ENCODE measurements at regions not wholly inside any gene's neighbourhood (a gene's known extent, or its start where the extent isn't known, plus 50 kb on each side); places are given as distances from the start of the nearest gene placed in this dataset.

- no peak for DNase-seq (ENCODE audit: low read depth)
- no peak for TF ChIP-seq CTCF (conservative IDR thresholded peaks at IDR 0.05; ENCODE audit: low read depth, low read length)
- no peak overlapping the region for H3K4me3 ChIP-seq (ENCODE audit: low read depth, low read length)
Observed at GRCh38 chr12:82028772-82029171, 269.6 kb upstream of the PPFIA2 start.

GRCh38 chr12:82027612-82028011 lies 268.5 kb upstream of the PPFIA2 start:
- DNase-seq (ENCODE audit: low read depth) = no peak
- TF ChIP-seq CTCF (conservative IDR thresholded peaks at IDR 0.05; ENCODE audit: low read depth, low read length) = no peak
- no peak overlapping the region for H3K4me3 ChIP-seq (ENCODE audit: low read depth, low read length)

- no peak for DNase-seq (ENCODE audit: low read depth)
- TF ChIP-seq CTCF (conservative IDR thresholded peaks at IDR 0.05; ENCODE audit: low read depth, low read length) = no peak
- H3K4me3 ChIP-seq (ENCODE audit: low read depth, low read length) = no peak overlapping the region
Observed at GRCh38 chr12:82025462-82025861, 266.3 kb upstream of the PPFIA2 start.

DNA sequence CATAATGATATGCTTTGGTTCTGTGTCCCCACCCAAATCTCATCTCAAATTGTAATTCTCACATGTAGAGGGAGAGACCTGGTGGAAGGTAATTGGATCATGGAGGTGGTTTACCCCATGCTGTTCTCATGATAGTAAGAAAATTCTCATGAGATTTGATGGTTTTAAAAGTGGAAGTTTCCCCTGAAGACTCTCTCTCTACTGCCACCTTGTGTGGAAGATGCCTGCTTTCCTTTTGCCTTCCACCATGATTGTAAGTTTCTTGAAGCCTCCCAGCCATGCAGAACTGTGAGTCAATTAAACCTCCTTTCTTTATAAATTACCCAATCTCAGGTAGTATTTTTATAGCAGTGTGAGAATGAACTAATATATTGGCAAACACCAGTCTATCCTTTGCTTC lies 260.4 kb upstream of the PPFIA2 start:
- H3K4me3 ChIP-seq (ENCODE audit: low read depth, low read length) = no peak overlapping the region
- peak; percentile 42 for TF ChIP-seq CTCF (conservative IDR thresholded peaks at IDR 0.05; ENCODE audit: low read depth, low read length)
- DNase-seq (ENCODE audit: low read depth) = peak; percentile 29

DNA sequence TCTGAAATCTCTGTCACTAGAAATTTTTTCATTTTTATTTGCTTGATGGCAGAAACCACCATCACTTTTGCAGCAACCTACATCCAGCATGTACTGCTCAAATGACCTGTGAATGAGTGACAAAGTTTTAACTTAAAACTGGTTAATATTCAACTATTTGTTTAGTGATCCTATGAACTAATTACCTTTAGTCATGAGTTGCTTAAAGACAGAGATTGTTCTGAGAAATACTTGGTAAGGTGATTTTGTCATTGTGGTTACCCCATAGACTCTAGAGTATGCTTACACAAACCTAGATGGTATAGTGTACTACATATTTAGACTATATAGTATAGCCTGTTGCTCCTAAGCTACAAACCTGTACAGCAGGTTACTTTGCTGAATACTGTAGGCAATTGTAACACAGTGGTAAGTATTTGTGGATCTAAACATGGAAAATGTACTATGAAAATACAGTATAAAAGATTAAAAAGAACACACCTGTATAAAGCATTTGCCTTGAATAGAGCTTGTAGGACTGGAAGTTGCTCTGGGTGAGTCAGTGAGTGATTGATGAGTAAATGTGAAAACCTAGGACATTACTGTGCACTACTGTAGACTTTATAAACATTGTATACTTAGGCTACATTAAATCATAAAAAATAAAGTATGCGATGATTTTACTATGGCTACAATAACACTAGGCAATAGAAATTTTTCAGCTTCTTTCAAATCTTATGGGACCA lies 256.6 kb upstream of the PPFIA2 start:
- no peak for DNase-seq (ENCODE audit: low read depth)
- no peak overlapping the region for H3K4me3 ChIP-seq (ENCODE audit: low read depth, low read length)
- no peak for TF ChIP-seq CTCF (conservative IDR thresholded peaks at IDR 0.05; ENCODE audit: low read depth, low read length)

DNA sequence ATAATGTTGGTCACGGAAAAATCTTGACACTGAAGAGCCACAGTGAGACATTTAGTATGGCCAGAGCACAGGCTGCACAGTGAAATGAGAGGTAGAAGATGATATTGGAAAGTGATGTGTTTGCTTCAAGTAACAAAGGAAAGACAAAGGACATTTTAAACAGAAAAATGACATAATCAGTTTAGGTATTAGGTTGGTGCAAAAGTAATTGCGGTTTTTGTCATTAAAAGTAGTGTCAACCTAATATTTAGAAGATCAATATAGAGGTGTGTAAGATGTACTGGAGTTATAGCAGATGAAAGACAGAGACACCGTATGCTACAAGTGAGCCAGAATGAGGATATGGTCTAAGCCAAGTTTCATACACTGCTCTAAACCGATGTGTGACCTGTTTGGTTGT lies 253.0 kb upstream of the PPFIA2 start:
- no peak overlapping the region for H3K4me3 ChIP-seq (ENCODE audit: low read depth, low read length)
- no peak for DNase-seq (ENCODE audit: low read depth)
- no peak for TF ChIP-seq CTCF (conservative IDR thresholded peaks at IDR 0.05; ENCODE audit: low read depth, low read length)

DNA sequence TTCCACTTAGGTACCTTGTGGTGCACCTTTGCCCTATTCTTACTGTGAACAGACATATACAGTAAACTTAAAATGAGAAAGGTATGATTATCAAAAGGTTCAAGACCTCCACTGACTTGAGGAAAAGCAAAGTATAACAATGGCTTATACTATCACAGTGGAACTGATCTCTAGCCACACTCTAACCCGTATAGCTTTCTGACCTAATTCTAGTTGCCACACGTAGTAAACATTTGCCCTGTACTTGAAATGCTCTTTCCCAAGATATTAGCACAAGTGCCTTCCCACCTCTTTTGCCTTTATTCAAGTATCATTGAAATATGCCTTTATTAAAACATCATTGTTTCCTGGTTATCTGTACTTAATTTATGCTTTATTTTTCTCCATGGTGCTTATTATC lies 250.4 kb upstream of the PPFIA2 start:
- TF ChIP-seq CTCF (conservative IDR thresholded peaks at IDR 0.05; ENCODE audit: low read depth, low read length) = no peak
- DNase-seq (ENCODE audit: low read depth) = no peak

More for the DNA sequence above, 250.4 kb upstream of the PPFIA2 start:
- H3K4me3 ChIP-seq (ENCODE audit: low read depth, low read length) = no peak overlapping the region

Data from choroid plexus epithelial cell (primary cell).